SK-N-SH (cell line): ENCODE measurements at regions not wholly inside any gene's neighbourhood (a gene's known extent, or its start where the extent isn't known, plus 50 kb on each side); places are given as distances from the start of the nearest gene placed in this dataset.
"Not testable (repeated sequence)": the region's sequence is repeated elsewhere in the genome, so short reads cannot be mapped to it uniquely, and the experiment has no call there.

Source experiments
- CTCF ChIA-PET: fragments of 300-600, 350-600 bp; formaldehyde crosslinking; extraction: SDS; loops from one replicate; lab custom pipeline; 2021; lab: Yijun Ruan, JAX
- POLR2A ChIA-PET: fragments of 350-600 bp; sonication (Branson Sonifier 250); formaldehyde crosslinking; extraction: SDS; loops from one replicate; lab custom pipeline; 2020; ENCODE audit warnings: antibody characterized with exemption, inconsistent platforms; lab: Yijun Ruan, JAX
- DNase-seq: peaks from one replicate; pipeline ENCODE4 v3.0.0; 2012
- H2AFZ ChIP-seq: fragments of 200-600 bp; sonication (generic); 2 replicates; pipeline ENCODE4 v1.8.1; 2016; ENCODE audit warnings: antibody characterized with exemption, mild to moderate bottlenecking, low read depth
- H3F3A ChIP-seq: fragments of 200-600 bp; sonication (generic); replicated peaks from 2 replicates; pipeline ENCODE3; 2016; ENCODE audit warnings: antibody characterized with exemption, mild to moderate bottlenecking; ENCODE audit not compliant: insufficient read depth
- H3K27ac ChIP-seq, 2 experiments: fragments of 200-500 bp in 1 of 2; fragments of 200-600 bp in 1 of 2; sonication (Bioruptor generic) in 1 of 2; sonication (generic), shearing (Covaris generic) in 1 of 2; 2 replicates each; pipeline versions ENCODE4 v1.5.1 to v1.6.1; 2014 to 2016; ENCODE audit warnings: low read depth in 2 of 2, inconsistent platforms in 1 of 2, low read length in 1 of 2, mild to moderate bottlenecking in 1 of 2, mixed read lengths in 1 of 2
- H3K27me3 ChIP-seq: fragments of 200-600 bp; sonication (generic), shearing (Covaris generic); 2 replicates; pipeline ENCODE4 v1.6.1; 2016; ENCODE audit warnings: mixed run types; ENCODE audit not compliant: insufficient read depth
- H3K36me3 ChIP-seq, 2 experiments: fragments of 200-500 bp in 1 of 2; fragments of 200-600 bp in 1 of 2; sonication (Bioruptor generic) in 1 of 2; sonication (generic) in 1 of 2; replicated peaks in 1 of 2; 2 replicates each; pipeline versions ENCODE3 to v1.5.1; 2014 to 2016; ENCODE audit warnings: low read length in 1 of 2, mild to moderate bottlenecking in 1 of 2; ENCODE audit not compliant: insufficient read depth in 2 of 2, control insufficient read depth in 1 of 2
- H3K4me1 ChIP-seq, 2 experiments: fragments of 200-500 bp in 1 of 2; fragments of 200-600 bp in 1 of 2; sonication (Bioruptor generic) in 1 of 2; sonication (generic), shearing (Covaris generic) in 1 of 2; 2 replicates each; pipeline versions ENCODE4 v1.5.1 to v1.6.1; 2014 to 2016; ENCODE audit warnings: low read depth in 1 of 2, low read length in 1 of 2, mixed run types in 1 of 2; ENCODE audit not compliant: insufficient read depth in 2 of 2, control insufficient read depth in 1 of 2
- H3K4me2 ChIP-seq: fragments of 200-600 bp; sonication (generic), shearing (Covaris generic); 2 replicates; pipeline ENCODE4 v1.6.1; 2017; ENCODE audit warnings: mixed run types
- H3K4me3 ChIP-seq, 2 experiments: fragments of 200-500 bp in 1 of 2; fragments of 200-600 bp in 1 of 2; sonication (Bioruptor generic) in 1 of 2; sonication (generic), shearing (Covaris generic) in 1 of 2; 2 replicates each; pipeline versions ENCODE4 v1.5.1 to v1.8.1; 2014 to 2016; ENCODE audit warnings: low read depth in 2 of 2, inconsistent platforms in 1 of 2, low read length in 1 of 2, mild to moderate bottlenecking in 1 of 2, mixed read lengths in 1 of 2, moderate library complexity in 1 of 2
- H3K79me2 ChIP-seq: fragments of 200-600 bp; sonication (generic); 2 replicates; pipeline ENCODE4 v1.8.1; 2017; ENCODE audit warnings: mild to moderate bottlenecking; ENCODE audit not compliant: insufficient read depth
- H3K9ac ChIP-seq: fragments of 200-600 bp; sonication (generic); 2 replicates; pipeline ENCODE4 v1.6.1; 2017; ENCODE audit warnings: mixed run types
- H3K9me2 ChIP-seq: fragments of 200-600 bp; sonication (generic); 2 replicates; pipeline ENCODE4 v1.6.1; 2017; ENCODE audit warnings: mixed run types
- H3K9me3 ChIP-seq: fragments of 200-600 bp; sonication (generic); 2 replicates; pipeline ENCODE4 v1.6.1; 2017; ENCODE audit warnings: mixed run types, mild to moderate bottlenecking, moderate library complexity
- H4K20me1 ChIP-seq: fragments of 200-600 bp; sonication (generic); 2 replicates; pipeline ENCODE4 v1.6.1; 2017; ENCODE audit warnings: mild to moderate bottlenecking, mixed run types; ENCODE audit not compliant: insufficient read depth
- CHD2 ChIP-seq: fragments of 150-350 bp; IDR thresholded peaks from 2 replicates; pipeline ENCODE4 v1.6.1; 2018; ENCODE audit warnings: low read length; ENCODE audit not compliant: partially characterized antibody
- ELF1 ChIP-seq: IDR thresholded peaks from 2 replicates; pipeline ENCODE4 v1.4.0; 2012
- EP300 ChIP-seq, 2 experiments: IDR thresholded peaks; 2 replicates each; pipeline versions ENCODE4 v1.4.0 to v1.6.1; 2012; ENCODE audit warnings: borderline replicate concordance in 1 of 2, low read depth in 1 of 2, low read length in 1 of 2
- FOXJ3 ChIP-seq: sonication (generic); formaldehyde crosslinking; IDR thresholded peaks from 2 replicates; pipeline ENCODE4 v1.5.1; 2020; ENCODE audit warnings: mild to moderate bottlenecking, missing genetic modification reagents
- FOXM1 ChIP-seq: IDR thresholded peaks from 2 replicates; pipeline ENCODE4 v1.4.0; 2012; ENCODE audit warnings: low read depth, mild to moderate bottlenecking
- GABPA ChIP-seq: IDR thresholded peaks from 2 replicates; pipeline ENCODE4 v1.4.0; 2012; ENCODE audit warnings: low read depth, mild to moderate bottlenecking
- MEF2A ChIP-seq: IDR thresholded peaks from 2 replicates; pipeline ENCODE4 v1.4.0; 2012; ENCODE audit warnings: low read depth, borderline replicate concordance
- NFIC ChIP-seq: IDR thresholded peaks from 2 replicates; pipeline ENCODE4 v1.4.0; 2012; ENCODE audit warnings: borderline replicate concordance
- NRF1 ChIP-seq: IDR thresholded peaks from 2 replicates; pipeline ENCODE4 v1.6.1; 2012; ENCODE audit warnings: low read depth, mild to moderate bottlenecking, low read length
- RXRA ChIP-seq: IDR thresholded peaks from 2 replicates; pipeline ENCODE4 v1.4.0; 2012; ENCODE audit warnings: low read depth, mild to moderate bottlenecking, borderline replicate concordance
- TEAD4 ChIP-seq: IDR thresholded peaks from 2 replicates; pipeline ENCODE4 v1.4.0; 2012; ENCODE audit warnings: mild to moderate bottlenecking, borderline replicate concordance; ENCODE audit not compliant: insufficient read depth
- USF1 ChIP-seq: IDR thresholded peaks from 2 replicates; pipeline ENCODE4 v1.4.0; 2012; ENCODE audit warnings: low read depth, borderline replicate concordance
- WGBS: methylation state at CpG from one replicate; pipeline ENCODE4 v1.1.6; 2017; ENCODE audit warnings: low lambda C conversion rate; 5-methylcytosine and 5-hydroxymethylcytosine counted together
- TF ChIP-seq, protein P1 (sequence below): fragments of 200-600 bp; sonication (generic); IDR thresholded peaks from 2 replicates; pipeline ENCODE4 v1.6.1; 2017; ENCODE audit warnings: antibody characterized with exemption, mild to moderate bottlenecking, moderate library complexity
- TF ChIP-seq, protein P2 (sequence below): IDR thresholded peaks from 2 replicates; pipeline ENCODE4 v1.6.1; 2012; ENCODE audit warnings: mild to moderate bottlenecking, low read depth, low read length, moderate library complexity

DNA sequence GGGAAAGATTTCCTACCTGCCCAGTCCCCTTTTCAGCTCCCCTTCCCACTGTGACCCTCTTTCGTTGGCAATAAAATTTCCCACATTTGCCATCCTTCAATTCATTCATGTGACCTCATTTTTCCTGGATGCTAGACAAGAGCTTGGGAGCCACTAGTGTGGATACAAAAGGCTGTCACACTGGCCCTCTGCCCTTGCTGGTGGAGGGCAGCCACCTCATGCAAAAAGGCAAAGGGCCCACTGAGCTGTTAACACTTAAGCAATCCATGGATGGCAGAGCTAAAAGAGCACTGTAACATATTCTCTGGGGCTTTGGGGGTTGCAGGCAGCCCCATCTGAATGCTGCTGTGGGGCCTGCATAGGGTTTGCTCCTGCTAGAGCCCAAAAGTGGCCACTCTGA lies 315.1 kb downstream of the NEBL start:
- H3K9me2 ChIP-seq, result no peaks in the 10 kb centered on the region
- POLR2A ChIA-PET, result no interaction called here
- no peak for TF ChIP-seq MEF2A
- TF ChIP-seq, protein P1, sequence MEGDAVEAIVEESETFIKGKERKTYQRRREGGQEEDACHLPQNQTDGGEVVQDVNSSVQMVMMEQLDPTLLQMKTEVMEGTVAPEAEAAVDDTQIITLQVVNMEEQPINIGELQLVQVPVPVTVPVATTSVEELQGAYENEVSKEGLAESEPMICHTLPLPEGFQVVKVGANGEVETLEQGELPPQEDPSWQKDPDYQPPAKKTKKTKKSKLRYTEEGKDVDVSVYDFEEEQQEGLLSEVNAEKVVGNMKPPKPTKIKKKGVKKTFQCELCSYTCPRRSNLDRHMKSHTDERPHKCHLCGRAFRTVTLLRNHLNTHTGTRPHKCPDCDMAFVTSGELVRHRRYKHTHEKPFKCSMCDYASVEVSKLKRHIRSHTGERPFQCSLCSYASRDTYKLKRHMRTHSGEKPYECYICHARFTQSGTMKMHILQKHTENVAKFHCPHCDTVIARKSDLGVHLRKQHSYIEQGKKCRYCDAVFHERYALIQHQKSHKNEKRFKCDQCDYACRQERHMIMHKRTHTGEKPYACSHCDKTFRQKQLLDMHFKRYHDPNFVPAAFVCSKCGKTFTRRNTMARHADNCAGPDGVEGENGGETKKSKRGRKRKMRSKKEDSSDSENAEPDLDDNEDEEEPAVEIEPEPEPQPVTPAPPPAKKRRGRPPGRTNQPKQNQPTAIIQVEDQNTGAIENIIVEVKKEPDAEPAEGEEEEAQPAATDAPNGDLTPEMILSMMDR, result no peak
- TF ChIP-seq FOXM1, result no peak
- no peak for TF ChIP-seq ELF1
- no peak overlapping the region for H3K4me3 ChIP-seq
- H3K4me2 ChIP-seq, result no peak overlapping the region
- no peaks in the 10 kb centered on the region for H3K27me3 ChIP-seq
- no peaks in the 10 kb centered on the region for H3F3A ChIP-seq
- H3K27ac ChIP-seq, result no peak overlapping the region
- 40% methylated on average over 1 of the region's 1 CpG for WGBS
- H3K9ac ChIP-seq, result no peak overlapping the region
- H3K79me2 ChIP-seq, result no peaks in the 10 kb centered on the region
- no peaks in the 10 kb centered on the region for H3K4me1 ChIP-seq
- no peaks in the 10 kb centered on the region for H4K20me1 ChIP-seq
- DNase-seq, result no peak
- H3K36me3 ChIP-seq, result no peaks in the 10 kb centered on the region
- no peak overlapping the region for H2AFZ ChIP-seq
- CTCF ChIA-PET, result interaction anchor here (1.4 kb wide), 1 partner anchor 8 kb away, joined by 3 read pairs; no protein-coding TSS in a partner anchor
- H3K9me3 ChIP-seq, result no peaks in the 10 kb centered on the region

- POLR2A ChIA-PET, result no interaction called here
- H3K4me3 ChIP-seq, result no peak overlapping the region
- H3K9me3 ChIP-seq, result no peaks in the 10 kb centered on the region
- TF ChIP-seq EP300 (IDR thresholded peaks at IDR 0.05; ENCODE audit: borderline replicate concordance in 1 of 2, low read depth in 1 of 2, low read length in 1 of 2), result no peak
- TF ChIP-seq CHD2, result no peak
- no peak for TF ChIP-seq RXRA
- no peak for TF ChIP-seq USF1
- TF ChIP-seq TEAD4, result no peak
- TF ChIP-seq NFIC, result no peak
- no peak for TF ChIP-seq FOXJ3 (CRISPR knock-in tag)
- TF ChIP-seq NRF1, result no peak
- TF ChIP-seq GABPA, result no peak
- TF ChIP-seq, protein P2, sequence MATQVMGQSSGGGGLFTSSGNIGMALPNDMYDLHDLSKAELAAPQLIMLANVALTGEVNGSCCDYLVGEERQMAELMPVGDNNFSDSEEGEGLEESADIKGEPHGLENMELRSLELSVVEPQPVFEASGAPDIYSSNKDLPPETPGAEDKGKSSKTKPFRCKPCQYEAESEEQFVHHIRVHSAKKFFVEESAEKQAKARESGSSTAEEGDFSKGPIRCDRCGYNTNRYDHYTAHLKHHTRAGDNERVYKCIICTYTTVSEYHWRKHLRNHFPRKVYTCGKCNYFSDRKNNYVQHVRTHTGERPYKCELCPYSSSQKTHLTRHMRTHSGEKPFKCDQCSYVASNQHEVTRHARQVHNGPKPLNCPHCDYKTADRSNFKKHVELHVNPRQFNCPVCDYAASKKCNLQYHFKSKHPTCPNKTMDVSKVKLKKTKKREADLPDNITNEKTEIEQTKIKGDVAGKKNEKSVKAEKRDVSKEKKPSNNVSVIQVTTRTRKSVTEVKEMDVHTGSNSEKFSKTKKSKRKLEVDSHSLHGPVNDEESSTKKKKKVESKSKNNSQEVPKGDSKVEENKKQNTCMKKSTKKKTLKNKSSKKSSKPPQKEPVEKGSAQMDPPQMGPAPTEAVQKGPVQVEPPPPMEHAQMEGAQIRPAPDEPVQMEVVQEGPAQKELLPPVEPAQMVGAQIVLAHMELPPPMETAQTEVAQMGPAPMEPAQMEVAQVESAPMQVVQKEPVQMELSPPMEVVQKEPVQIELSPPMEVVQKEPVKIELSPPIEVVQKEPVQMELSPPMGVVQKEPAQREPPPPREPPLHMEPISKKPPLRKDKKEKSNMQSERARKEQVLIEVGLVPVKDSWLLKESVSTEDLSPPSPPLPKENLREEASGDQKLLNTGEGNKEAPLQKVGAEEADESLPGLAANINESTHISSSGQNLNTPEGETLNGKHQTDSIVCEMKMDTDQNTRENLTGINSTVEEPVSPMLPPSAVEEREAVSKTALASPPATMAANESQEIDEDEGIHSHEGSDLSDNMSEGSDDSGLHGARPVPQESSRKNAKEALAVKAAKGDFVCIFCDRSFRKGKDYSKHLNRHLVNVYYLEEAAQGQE, result no peak
- TF ChIP-seq, all 33 proteins: peak for 0
- Histone ChIP-seq H2AFZ (no peak overlapping the region), H3K4me1 (no peaks in the 10 kb centered on the region), H3K9me2 (no peaks in the 10 kb centered on the region), H3F3A (no peaks in the 10 kb centered on the region), H3K79me2 (no peaks in the 10 kb centered on the region), H3K9ac (no peak overlapping the region), H3K4me2 (no peak overlapping the region), H4K20me1 (no peaks in the 10 kb centered on the region), H3K36me3 (no peaks in the 10 kb centered on the region), H3K27ac (no peak overlapping the region), H3K27me3 (no peaks in the 10 kb centered on the region)
- CTCF ChIA-PET, result interaction anchor here (1.2 kb wide), 1 partner anchor 170 kb away, joined by 3 read pairs; no protein-coding TSS in a partner anchor
- no peak for DNase-seq
- WGBS, result 36% methylated on average over 2 of the region's 2 CpGs
These were observed 323.2 kb downstream of the NEBL start for GRCh38 chr10:20573924-20574323.

DNA sequence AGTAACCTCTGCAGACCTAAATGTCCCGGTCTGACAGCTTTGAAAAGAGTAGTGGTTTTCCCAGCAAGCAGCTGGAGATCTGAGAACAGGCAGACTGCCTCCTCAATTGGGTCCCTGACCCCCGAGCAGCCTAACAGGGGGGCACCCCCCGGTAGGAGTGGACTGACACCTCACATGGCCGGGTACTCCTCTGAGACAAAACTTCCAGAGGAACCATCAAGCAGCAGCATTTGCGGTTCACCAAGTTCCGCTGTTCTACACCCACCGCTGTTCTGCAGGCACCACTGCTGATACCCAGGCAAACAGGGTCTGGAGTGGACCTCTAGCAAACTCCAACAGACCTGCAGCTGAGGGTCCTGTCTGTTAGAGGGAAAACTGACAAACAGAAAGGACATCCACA lies 341.1 kb downstream of the NEBL start:
- H4K20me1 ChIP-seq, H2AFZ ChIP-seq, POLR2A ChIA-PET, H3K36me3 ChIP-seq, H3K4me2 ChIP-seq, H3K4me3 ChIP-seq, DNase-seq, H3K79me2 ChIP-seq, H3F3A ChIP-seq, H3K4me1 ChIP-seq, H3K9ac ChIP-seq, H3K9me3 ChIP-seq, H3K27ac ChIP-seq, H3K27me3 ChIP-seq, CTCF ChIA-PET, H3K9me2 ChIP-seq: not testable (repeated sequence)
- 40% methylated on average over 7 of the region's 7 CpGs for WGBS
